IPS-18a (cell line): ENCODE measurements at regions not wholly inside any gene's neighbourhood (a gene's known extent, or its start where the extent isn't known, plus 50 kb on each side); places are given as distances from the start of the nearest gene placed in this dataset.

Experiments used
- H3K27ac ChIP-seq: one replicate; pipeline ENCODE4 v1.5.1; 2013; ENCODE audit warnings: low read length
- H3K27me3 ChIP-seq: one replicate; pipeline ENCODE4 v1.6.1; 2013; ENCODE audit warnings: mild to moderate bottlenecking, low read length; ENCODE audit not compliant: control insufficient read depth, insufficient read depth
- H3K36me3 ChIP-seq: one replicate; pipeline ENCODE4 v1.6.1; 2013; ENCODE audit warnings: low read depth, low read length; ENCODE audit not compliant: control insufficient read depth
- H3K4me1 ChIP-seq: one replicate; pipeline ENCODE4 v1.6.1; 2013; ENCODE audit warnings: low read depth, low read length; ENCODE audit not compliant: control insufficient read depth
- H3K4me3 ChIP-seq: one replicate; pipeline ENCODE4 v1.5.1; 2013; ENCODE audit warnings: low read length
- H3K9ac ChIP-seq: one replicate; pipeline ENCODE4 v1.6.1; 2013; ENCODE audit warnings: mild to moderate bottlenecking, low read length, moderate library complexity
- H3K9me3 ChIP-seq: one replicate; pipeline ENCODE4 v1.6.1; 2013; ENCODE audit warnings: low read depth, low read length; ENCODE audit not compliant: control insufficient read depth

- Histone ChIP-seq H3K36me3 (no peaks in the 10 kb centered on the region), H3K27me3 (peaks cover 100% of the 10 kb centered on the region), H3K4me3 (no peak overlapping the region), H3K27ac (no peak overlapping the region), H3K9ac (no peak overlapping the region), H3K4me1 (peaks cover 4% of the 10 kb centered on the region), H3K9me3 (no peaks in the 10 kb centered on the region)
Observed at GRCh38 chr22:22035203-22035602, 52.6 kb upstream of the TOP3B start.

GRCh38 chr22:22034469-22035132 lies 52.0 kb upstream of the TOP3B start:
- H3K9me3 ChIP-seq, result no peaks in the 10 kb centered on the region
- no peak overlapping the region for H3K9ac ChIP-seq
- no peak overlapping the region for H3K27ac ChIP-seq
- no peaks in the 10 kb centered on the region for H3K36me3 ChIP-seq
- no peak overlapping the region for H3K4me3 ChIP-seq
- H3K27me3 ChIP-seq, result peaks cover 99% of the 10 kb centered on the region
- H3K4me1 ChIP-seq, result peaks cover 4% of the 10 kb centered on the region

- H3K36me3 ChIP-seq, result no peaks in the 10 kb centered on the region
- peaks cover 4% of the 10 kb centered on the region for H3K4me1 ChIP-seq
- peaks cover 99% of the 10 kb centered on the region for H3K27me3 ChIP-seq
- H3K27ac ChIP-seq, result no peak overlapping the region
- H3K9ac ChIP-seq, result no peak overlapping the region
- no peaks in the 10 kb centered on the region for H3K9me3 ChIP-seq
- no peak overlapping the region for H3K4me3 ChIP-seq
Observed at GRCh38 chr22:22033803-22034468, 51.3 kb upstream of the TOP3B start.

GRCh38 chr22:22032906-22033802 lies 50.6 kb upstream of the TOP3B start:
- Histone ChIP-seq H3K36me3 (no peaks in the 10 kb centered on the region), H3K27ac (no peak overlapping the region), H3K9me3 (no peaks in the 10 kb centered on the region), H3K9ac (no peak overlapping the region), H3K4me1 (peaks cover 4% of the 10 kb centered on the region), H3K27me3 (peaks cover 99% of the 10 kb centered on the region), H3K4me3 (no peak overlapping the region)

GRCh38 chr22:22032099-22032905 lies 49.7 kb upstream of the TOP3B start:
- H3K27me3 ChIP-seq, result peaks cover 96% of the 10 kb centered on the region
- no peaks in the 10 kb centered on the region for H3K9me3 ChIP-seq
- H3K4me1 ChIP-seq, result peaks cover 4% of the 10 kb centered on the region
- no peak overlapping the region for H3K9ac ChIP-seq
- no peak overlapping the region for H3K27ac ChIP-seq
- H3K4me3 ChIP-seq, result no peak overlapping the region
- H3K36me3 ChIP-seq, result no peaks in the 10 kb centered on the region
